ENCODE measurements at regions not wholly inside any gene's neighbourhood (a gene's known extent, or its start where the extent isn't known, plus 50 kb on each side); places are given as distances from the start of the nearest gene placed in this dataset.

- TF ChIP-seq EP300 (IDR thresholded peaks at IDR 0.05; ENCODE audit: borderline replicate concordance in 1 of 2, control insufficient read depth in 1 of 2, low read depth in 2 of 2, low read length in 2 of 2) (no peak), CTCF (IDR thresholded peaks at IDR 0.05 in 2 of 3, conservative IDR thresholded peaks at IDR 0.05 in 1 of 3; ENCODE audit: control insufficient read depth in 2 of 3, extremely low read depth in 1 of 3, insufficient read depth in 1 of 3, low read depth in 3 of 3, low read length in 3 of 3) (peak; percentile 52 to 70 (median 52)), ZNF687 (IDR thresholded peaks at IDR 0.05) (no peak)
Measured at GRCh38 chr9:31119890-31120454, 1264.5 kb upstream of the ACO1 start.
